HG02759 (cell line): ENCODE measurements at regions not wholly inside any gene's neighbourhood (a gene's known extent, or its start where the extent isn't known, plus 50 kb on each side); places are given as distances from the start of the nearest gene placed in this dataset.
"Not testable (repeated sequence)": the region's sequence is repeated elsewhere in the genome, so short reads cannot be mapped to it uniquely, and the experiment has no call there.

Experiments used
- ATAC-seq: cut with Tn5 transposase; IDR thresholded peaks from one replicate; pipeline ENCODE4 v1.9.1; 2021; ENCODE audit warnings: mild to moderate bottlenecking, moderate library complexity; ENCODE audit not compliant: unreplicated experiment

- no peak for ATAC-seq
These were observed 275.2 kb upstream of the EDA2R start for GRCh38 chrX:66914080-66914479.

DNA sequence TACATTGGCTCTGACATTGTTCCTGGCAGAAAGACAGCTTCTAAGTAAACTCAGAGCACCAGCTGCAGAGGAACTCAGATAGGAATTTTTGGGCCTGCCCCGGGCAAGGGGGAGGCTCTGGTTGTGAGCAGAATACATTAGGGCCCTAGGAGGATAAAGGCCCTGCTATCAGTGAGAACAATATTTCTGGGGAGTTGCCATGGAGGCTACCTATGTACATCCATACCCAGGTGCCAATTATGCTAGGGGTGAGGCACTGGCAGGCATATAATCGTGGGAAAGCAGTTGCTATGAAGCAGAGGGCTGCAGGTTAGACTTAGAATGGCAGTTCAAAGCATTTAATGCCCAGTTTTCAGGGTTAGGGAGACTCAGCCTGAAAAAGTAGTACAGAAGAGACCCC is 273.5 kb upstream of the EDA2R start:
- ATAC-seq: no peak

DNA sequence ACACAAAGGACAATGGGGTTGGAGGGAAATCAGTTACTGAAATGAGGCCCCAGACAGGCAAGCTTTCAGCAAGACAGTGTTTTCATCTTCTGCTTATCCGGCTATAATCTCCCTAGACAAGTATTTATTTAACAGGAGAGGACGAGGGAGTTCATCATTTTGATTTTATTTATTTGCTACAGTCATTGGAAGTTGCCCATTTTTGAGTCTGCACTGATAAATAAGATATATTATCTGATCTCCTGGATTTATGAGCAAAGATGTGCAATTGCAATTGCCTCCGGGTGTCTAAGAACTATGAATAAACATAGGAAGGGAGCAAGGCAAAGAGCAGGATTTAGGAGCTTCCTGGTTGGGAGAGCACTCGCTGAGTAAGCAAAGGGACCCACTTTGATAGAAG is 263.2 kb upstream of the EDA2R start:
- ATAC-seq: no peak

GRCh38 chrX:66900886-66901285 is 262.0 kb upstream of the EDA2R start:
- ATAC-seq: no peak

GRCh38 chrX:66892004-66892403 is 253.1 kb upstream of the EDA2R start:
- ATAC-seq: no peak

- ATAC-seq: no peak
These were observed 250.5 kb upstream of the EDA2R start for GRCh38 chrX:66889418-66889817.

DNA sequence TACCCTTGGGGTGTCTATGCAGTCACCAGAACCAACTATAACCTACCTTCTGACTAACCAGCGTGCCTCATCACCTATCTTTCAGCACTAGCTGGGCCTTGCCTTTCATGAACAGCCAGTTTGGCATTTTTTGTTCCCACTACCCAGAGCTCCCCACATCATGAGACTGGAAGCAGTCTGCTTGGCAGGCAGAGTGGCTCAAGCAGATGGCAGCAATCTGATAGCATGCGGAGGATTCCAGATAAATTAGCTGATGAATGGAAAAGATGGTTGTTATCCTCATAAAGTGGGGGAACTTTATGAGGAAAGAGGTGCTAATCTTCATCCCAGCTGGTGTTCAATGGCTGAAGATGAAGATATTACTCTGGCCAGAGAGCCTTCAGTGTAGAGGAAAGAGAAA is 243.2 kb upstream of the EDA2R start:
- ATAC-seq: no peak

GRCh38 chrX:66876776-66877175 is 237.9 kb upstream of the EDA2R start:
- no peak for ATAC-seq

- no peak for ATAC-seq
These were observed 233.9 kb upstream of the EDA2R start for GRCh38 chrX:66872771-66873170.

GRCh38 chrX:66863721-66864120 is 224.8 kb upstream of the EDA2R start:
- no peak for ATAC-seq

DNA sequence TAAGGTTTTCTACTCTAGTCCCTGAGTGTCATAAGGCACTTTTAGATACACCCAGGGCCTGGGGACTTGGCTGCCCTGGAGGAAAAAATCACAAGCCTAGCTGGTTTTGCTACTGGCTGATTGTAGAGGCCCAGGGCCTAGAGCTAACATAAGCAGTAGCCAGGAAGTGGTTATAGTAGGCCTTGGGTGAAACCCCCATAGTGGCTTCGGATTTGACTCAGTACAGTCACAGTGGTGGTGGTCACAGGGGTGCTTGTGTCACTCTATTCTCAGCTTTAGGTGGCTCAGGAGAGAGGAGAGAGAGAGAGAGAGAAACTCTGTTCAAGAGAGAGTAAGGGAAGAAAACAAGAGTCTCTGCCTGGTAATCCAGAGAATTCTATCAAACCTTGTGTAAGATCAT is 194.5 kb upstream of the EDA2R start:
- ATAC-seq: peak; percentile 99

GRCh38 chrX:66815227-66815626 is 176.3 kb upstream of the EDA2R start:
- no peak for ATAC-seq

DNA sequence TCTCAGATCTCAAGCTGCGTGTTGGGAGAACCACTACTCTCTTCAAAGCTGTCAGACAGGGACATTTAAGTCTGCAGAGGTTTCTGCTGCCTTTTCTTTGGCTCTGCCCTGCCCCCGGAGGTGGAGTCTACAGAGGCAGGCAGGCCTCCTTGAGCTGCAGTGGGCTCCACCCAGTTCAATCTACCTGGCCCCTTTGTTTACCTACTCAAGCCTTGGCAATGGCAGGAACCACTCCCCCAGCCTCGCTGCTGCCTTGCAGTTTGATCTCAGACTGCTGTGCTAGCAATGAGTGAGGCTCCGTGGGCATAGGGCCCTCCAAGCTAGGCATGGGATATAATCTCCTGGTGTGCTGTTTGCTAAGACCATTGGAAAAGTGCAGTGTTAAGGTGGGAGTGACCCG is 155.6 kb upstream of the EDA2R start:
- not testable (repeated sequence) for ATAC-seq

GRCh38 chrX:66766318-66766717 is 127.4 kb upstream of the EDA2R start:
- ATAC-seq: no peak

GRCh38 chrX:66760651-66761050 is 121.8 kb upstream of the EDA2R start:
- no peak for ATAC-seq

- ATAC-seq: peak; percentile 88
These were observed 117.8 kb upstream of the EDA2R start for GRCh38 chrX:66756717-66757116.

GRCh38 chrX:66751136-66751782 is 112.4 kb upstream of the EDA2R start:
- ATAC-seq: no peak

- ATAC-seq: not testable (repeated sequence)
These were observed 105.6 kb upstream of the EDA2R start for GRCh38 chrX:66744519-66744918.

DNA sequence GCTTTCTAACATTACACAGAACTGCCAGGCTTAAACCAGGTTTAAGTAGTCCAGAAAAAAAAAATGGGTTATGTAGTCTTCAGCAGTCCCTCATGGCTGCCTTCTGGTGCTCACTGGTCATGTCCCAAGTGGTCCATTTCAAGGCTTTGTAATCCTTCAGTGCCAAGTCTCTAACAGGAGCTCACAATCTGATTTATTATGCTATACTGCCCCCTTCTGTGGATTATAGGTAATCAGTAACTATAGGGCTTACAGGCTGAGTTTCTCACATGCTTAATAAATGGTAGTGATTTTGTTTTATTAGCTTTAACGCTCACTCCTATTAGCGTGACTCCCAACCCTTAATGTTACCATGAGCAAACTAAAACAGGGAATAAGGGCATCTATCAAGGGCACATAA is 92.5 kb upstream of the EDA2R start:
- ATAC-seq: peak; percentile 53

DNA sequence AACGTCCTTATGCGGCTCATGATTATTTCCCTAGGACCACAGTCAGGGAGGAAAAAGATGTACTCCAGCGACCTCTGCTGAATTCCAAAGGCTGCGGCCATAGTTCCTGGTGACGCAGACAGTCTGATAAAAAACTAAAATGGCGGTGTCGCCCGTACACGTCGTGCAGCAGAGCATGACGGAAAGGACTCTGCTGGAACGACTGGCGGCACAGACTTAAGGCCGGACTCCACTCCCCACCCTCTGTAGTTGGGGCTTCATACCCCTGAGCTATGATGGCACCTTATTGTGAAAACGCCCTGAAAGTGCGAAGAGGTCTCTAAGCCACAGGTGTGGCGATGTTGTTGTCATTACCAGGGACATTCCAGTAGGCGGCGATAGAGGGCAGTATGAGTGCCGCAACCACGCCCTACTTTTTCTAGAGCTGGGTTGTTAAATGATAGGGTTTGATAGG is 90.0 kb upstream of the EDA2R start:
- peak; percentile 85 for ATAC-seq

DNA sequence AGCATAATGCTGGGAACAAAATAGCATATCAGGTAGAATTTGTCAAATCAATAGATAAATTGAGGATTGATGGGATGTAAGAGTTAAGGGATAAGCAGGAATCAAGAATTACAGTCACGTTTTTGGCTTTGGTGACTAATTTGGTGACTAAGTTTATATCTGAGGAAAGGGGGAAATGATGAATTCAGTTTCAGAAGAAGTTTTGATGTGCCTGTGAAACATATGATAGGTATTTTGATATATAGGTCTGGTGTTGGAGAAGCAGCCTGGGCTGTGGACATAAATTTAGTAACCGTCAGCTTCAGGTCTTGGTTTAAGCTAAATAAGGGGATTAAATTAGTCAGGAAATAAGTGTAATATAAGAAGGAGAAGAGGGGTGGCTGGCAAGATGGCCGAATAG is 79.0 kb upstream of the EDA2R start:
- ATAC-seq: no peak

- no peak for ATAC-seq
These were observed 59.7 kb upstream of the EDA2R start for GRCh38 chrX:66698273-66699204.
